Renal pelvis (tissue), 1 donor: ENCODE measurements at regions not wholly inside any gene's neighbourhood (a gene's known extent, or its start where the extent isn't known, plus 50 kb on each side); places are given as distances from the start of the nearest gene placed in this dataset.

ENCODE experiments used
- DNase-seq: peaks from one replicate; pipeline ENCODE4 v3.0.0-alpha.2; 2013

GRCh38 chr13:111844222-111844671, 222.7 kb upstream of the SOX1 start:
- DNase-seq: no peak

GRCh38 chr13:111844682-111845081, 222.3 kb upstream of the SOX1 start:
- DNase-seq: no peak

GRCh38 chr13:111845621-111846351, 221.2 kb upstream of the SOX1 start:
- no peak for DNase-seq

- no peak for DNase-seq
Measured at GRCh38 chr13:111846391-111847159, 220.4 kb upstream of the SOX1 start.

GRCh38 chr13:111847964-111848363, 219.0 kb upstream of the SOX1 start:
- no peak for DNase-seq

GRCh38 chr13:111850458-111850857, 216.5 kb upstream of the SOX1 start:
- DNase-seq: no peak

GRCh38 chr13:111850976-111851375, 216.0 kb upstream of the SOX1 start:
- no peak for DNase-seq

- DNase-seq: peak; percentile 36
Measured at GRCh38 chr13:111852725-111853518, 214.0 kb upstream of the SOX1 start.

GRCh38 chr13:111853721-111854120, 213.2 kb upstream of the SOX1 start:
- peak; percentile 69 for DNase-seq

- no peak for DNase-seq
Measured at GRCh38 chr13:111854403-111854802, 212.5 kb upstream of the SOX1 start.

- no peak for DNase-seq
Measured at GRCh38 chr13:111855191-111855590, 211.8 kb upstream of the SOX1 start.

GRCh38 chr13:111855786-111856185, 211.2 kb upstream of the SOX1 start:
- DNase-seq: no peak

- no peak for DNase-seq
Measured at GRCh38 chr13:111856571-111856970, 210.4 kb upstream of the SOX1 start.

GRCh38 chr13:111857336-111857735, 209.6 kb upstream of the SOX1 start:
- no peak for DNase-seq

GRCh38 chr13:111857846-111858560, 208.9 kb upstream of the SOX1 start:
- no peak for DNase-seq

- DNase-seq: no peak
Measured at GRCh38 chr13:111858571-111858970, 208.4 kb upstream of the SOX1 start.

- no peak for DNase-seq
Measured at GRCh38 chr13:111859354-111860230, 207.4 kb upstream of the SOX1 start.

GRCh38 chr13:111860231-111860552, 206.8 kb upstream of the SOX1 start:
- DNase-seq: no peak

- DNase-seq: no peak
Measured at GRCh38 chr13:111861319-111861718, 205.6 kb upstream of the SOX1 start.

GRCh38 chr13:111861766-111862366, 205.1 kb upstream of the SOX1 start:
- no peak for DNase-seq
